ENCODE measurements at regions not wholly inside any gene's neighbourhood (a gene's known extent, or its start where the extent isn't known, plus 50 kb on each side); places are given as distances from the start of the nearest gene placed in this dataset.

DNA sequence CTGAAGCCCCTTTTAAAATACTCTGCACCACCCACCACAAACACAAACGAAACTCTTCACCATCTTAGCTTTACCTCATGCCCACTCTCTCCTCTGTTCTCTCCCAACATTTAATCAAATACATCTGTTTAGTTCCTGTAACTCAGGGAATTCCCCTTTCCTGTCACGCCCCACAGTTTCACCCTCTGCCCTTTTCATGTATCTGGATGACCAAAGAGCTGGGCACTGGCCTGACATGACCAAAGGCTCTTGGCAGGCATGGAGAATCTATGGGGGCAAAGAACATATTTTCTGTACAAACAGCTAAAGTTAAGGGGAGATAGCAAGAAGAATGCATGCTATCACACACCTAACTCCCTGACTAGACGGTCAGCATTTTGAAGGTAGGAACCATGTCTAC lies 270.0 kb downstream of the TBL1XR1 start:
- TF ChIP-seq, protein P1, sequence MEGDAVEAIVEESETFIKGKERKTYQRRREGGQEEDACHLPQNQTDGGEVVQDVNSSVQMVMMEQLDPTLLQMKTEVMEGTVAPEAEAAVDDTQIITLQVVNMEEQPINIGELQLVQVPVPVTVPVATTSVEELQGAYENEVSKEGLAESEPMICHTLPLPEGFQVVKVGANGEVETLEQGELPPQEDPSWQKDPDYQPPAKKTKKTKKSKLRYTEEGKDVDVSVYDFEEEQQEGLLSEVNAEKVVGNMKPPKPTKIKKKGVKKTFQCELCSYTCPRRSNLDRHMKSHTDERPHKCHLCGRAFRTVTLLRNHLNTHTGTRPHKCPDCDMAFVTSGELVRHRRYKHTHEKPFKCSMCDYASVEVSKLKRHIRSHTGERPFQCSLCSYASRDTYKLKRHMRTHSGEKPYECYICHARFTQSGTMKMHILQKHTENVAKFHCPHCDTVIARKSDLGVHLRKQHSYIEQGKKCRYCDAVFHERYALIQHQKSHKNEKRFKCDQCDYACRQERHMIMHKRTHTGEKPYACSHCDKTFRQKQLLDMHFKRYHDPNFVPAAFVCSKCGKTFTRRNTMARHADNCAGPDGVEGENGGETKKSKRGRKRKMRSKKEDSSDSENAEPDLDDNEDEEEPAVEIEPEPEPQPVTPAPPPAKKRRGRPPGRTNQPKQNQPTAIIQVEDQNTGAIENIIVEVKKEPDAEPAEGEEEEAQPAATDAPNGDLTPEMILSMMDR (IDR thresholded peaks at IDR 0.05), result no peak
- Histone ChIP-seq H3K27ac (no peak overlapping the region), H3K4me3 (no peak overlapping the region)
- DNase-seq (ENCODE audit: low spot score), result no peak

DNA sequence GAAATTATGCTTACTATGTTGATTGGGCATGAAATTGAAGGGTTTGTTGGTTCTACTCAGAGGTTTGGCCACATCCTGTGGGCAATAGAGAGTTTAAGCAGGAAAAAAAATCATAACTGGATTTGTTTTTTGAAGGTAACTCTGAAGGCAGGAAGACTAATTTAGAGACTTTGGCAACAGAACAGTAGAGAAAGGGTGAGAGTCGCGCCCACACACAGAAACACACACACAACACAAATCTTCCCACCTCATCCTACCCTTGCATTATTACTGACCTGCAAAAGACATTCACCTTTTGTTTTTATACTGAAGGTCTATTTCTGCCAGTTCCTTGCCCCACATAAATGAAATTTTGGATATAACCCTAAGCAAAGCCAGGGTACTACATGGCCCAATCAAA lies 270.6 kb downstream of the TBL1XR1 start:
- DNase-seq (ENCODE audit: low spot score), result no peak
- TF ChIP-seq, protein P1 (IDR thresholded peaks at IDR 0.05), result no peak
- Histone ChIP-seq H3K4me3 (no peak overlapping the region), H3K27ac (no peak overlapping the region)

DNA sequence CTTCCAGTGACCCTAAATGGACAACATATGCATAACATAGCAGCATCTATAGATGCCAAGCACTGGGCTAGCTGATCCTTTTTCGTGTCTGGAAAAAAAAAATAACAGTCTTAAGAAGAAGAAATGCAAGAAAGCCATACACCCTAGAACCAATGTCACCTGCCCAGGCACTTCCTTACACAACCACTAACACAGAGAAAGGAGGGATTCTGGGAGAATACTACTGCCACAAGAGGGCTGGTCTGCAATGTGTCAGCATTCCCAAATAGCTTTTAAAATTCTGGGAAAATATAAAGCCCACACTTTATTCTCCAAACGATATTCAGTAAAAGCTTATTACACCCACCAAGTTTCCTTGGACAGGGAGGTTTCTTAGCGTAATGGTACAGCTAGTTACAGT lies 271.2 kb downstream of the TBL1XR1 start:
- H3K4me3 ChIP-seq, result no peak overlapping the region
- no peak overlapping the region for H3K27ac ChIP-seq
- DNase-seq (ENCODE audit: low spot score), result no peak
- TF ChIP-seq, protein P1 (IDR thresholded peaks at IDR 0.05), result no peak

DNA sequence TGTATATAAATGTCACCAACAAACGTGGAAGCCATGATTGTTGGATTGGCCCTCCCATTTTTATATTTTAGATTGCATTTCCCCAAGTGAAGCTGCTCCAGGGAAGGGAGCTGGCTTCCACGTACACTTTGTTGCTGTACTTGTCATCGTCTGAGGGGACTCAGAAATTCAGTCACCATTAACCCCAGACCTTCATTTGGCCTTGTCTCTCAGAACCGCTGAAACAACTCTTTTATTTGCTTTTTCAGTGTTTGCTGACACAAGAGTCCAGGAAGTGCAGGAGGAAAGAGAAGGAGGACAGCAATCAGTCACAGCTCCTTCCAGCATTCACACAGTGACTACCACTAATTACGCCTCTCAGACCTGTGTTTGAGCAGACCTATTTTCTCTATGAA lies 276.5 kb downstream of the TBL1XR1 start:
- H3K27ac ChIP-seq, result no peak overlapping the region
- DNase-seq (ENCODE audit: low spot score), result no peak
- TF ChIP-seq, protein P1 (IDR thresholded peaks at IDR 0.05), result no peak
- H3K4me3 ChIP-seq, result no peak overlapping the region

DNA sequence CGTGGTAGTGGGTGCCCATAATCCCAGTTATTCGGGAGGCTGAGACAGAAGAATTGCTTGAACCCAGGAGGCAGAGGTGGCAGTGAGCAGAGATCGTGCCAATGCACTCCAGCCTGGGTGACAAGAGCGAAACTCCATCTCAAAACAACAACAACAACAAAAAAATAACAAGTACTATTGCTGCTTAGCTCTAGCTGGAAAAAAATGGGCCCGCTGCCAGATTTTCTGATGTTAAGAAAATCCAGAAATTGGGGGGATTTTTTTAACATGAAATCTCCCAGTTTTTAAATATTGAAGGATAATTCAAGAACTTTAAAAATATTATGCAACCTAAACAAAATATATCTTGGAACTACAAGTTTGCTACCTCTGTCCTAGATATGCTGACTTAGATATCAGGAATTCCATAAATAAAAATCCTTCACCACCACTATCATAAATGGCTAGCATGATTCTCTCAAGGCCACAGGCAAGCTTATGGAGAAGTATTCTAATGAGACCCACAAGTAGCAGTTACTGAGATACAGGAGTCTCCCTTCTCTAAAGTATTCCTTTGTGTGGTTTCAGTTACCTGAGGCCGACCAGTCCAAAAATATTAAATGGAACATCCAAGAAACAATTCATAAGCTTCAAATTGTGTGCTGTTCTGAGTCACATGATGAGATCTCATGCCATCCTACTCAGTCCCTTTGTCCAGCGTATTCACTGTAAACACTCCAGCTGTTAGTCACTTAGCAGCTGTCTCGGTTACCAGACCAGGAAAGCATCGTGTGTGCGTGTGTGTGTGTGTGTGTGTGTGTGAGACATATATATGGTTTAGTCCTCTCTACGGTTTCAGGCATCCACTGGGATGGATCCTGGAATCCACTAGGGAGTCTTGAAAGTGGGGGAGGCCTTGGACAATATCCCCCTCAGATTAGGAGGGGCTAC lies 277.2 kb downstream of the TBL1XR1 start:
- no peak overlapping the region for H3K27ac ChIP-seq
- no peak overlapping the region for H3K4me3 ChIP-seq
- TF ChIP-seq, protein P1 (IDR thresholded peaks at IDR 0.05), result no peak
- no peak for DNase-seq (ENCODE audit: low spot score)

DNA sequence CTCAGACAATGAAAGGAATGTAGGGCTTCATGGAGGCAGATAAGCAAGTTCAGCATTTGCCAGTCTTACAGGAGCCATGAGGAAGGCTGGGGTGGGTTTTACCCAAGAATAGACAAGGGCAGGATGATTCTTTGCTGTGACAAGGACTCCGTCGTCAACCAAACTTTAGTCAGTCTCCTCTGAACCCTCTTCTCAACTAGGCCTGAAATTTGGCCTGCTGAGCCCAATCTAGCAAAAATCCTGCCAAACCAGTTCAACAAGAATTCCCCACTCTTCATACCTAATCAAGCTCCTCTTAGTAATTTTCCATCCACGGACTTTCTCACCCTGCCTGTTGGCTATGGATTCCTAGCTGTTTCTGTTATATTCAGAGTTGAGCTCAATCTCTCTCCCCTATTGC lies 280.5 kb downstream of the TBL1XR1 start:
- Histone ChIP-seq H3K4me3 (no peak overlapping the region), H3K27ac (no peak overlapping the region)
- TF ChIP-seq, protein P1 (IDR thresholded peaks at IDR 0.05), result no peak
- DNase-seq (ENCODE audit: low spot score), result no peak

DNA sequence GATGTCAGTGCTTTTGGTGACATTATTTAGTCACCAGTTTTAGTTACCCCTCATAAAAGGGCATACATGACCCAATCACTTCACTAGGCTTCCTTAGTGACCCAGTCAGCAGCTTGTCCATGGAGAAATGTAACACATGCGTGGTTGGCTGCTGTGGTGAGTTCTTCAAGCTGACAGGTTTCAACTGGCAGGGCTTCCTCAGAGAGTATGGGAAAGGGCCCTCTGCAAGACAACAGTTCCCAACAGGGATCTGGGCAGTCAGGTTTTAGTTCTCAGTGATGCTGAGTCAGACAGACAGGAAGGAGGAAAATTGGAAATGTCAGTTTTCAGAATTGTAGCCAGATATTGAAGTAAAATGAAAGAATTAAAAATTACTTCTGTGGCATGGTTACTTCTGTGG lies 282.5 kb downstream of the TBL1XR1 start:
- TF ChIP-seq, protein P1 (IDR thresholded peaks at IDR 0.05), result no peak
- Histone ChIP-seq H3K27ac (no peak overlapping the region), H3K4me3 (no peak overlapping the region)
- no peak for DNase-seq (ENCODE audit: low spot score)
